Neural progenitor cell (in vitro differentiated cells): ENCODE measurements at regions not wholly inside any gene's neighbourhood (a gene's known extent, or its start where the extent isn't known, plus 50 kb on each side); places are given as distances from the start of the nearest gene placed in this dataset.

Source experiments
- EZH2phosphoT487 ChIP-seq: fragments of 200-600 bp; sonication (generic); IDR thresholded peaks from 2 replicates; pipeline ENCODE4 v1.6.1; 2017; ENCODE audit warnings: antibody characterized with exemption
- TF ChIP-seq, protein P1 (sequence below): fragments of 200-600 bp; sonication (generic); IDR thresholded peaks from 2 replicates; pipeline ENCODE4 v1.5.1; 2017; ENCODE audit warnings: antibody characterized with exemption, mild to moderate bottlenecking

DNA sequence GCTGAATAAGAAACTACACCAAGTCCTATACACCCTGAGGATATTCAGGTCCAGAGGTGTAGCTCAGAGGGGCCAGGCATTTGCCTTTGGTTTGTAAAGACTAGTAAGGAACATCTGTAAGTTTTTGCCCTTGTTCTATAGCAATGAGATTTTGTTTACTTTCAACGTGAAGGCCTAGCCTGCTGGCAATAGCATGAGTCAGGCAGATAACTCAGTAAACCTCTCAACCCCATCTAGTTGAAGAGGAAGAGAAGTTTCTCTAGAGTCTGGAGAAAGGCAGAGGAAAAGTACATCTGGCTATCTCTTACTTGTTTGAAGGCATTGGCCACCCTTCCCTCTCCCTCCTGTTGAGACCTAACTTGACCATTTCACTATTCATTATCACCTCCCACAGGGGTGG lies 70.3 kb upstream of the ZNF521 start:
- TF ChIP-seq, protein P1, sequence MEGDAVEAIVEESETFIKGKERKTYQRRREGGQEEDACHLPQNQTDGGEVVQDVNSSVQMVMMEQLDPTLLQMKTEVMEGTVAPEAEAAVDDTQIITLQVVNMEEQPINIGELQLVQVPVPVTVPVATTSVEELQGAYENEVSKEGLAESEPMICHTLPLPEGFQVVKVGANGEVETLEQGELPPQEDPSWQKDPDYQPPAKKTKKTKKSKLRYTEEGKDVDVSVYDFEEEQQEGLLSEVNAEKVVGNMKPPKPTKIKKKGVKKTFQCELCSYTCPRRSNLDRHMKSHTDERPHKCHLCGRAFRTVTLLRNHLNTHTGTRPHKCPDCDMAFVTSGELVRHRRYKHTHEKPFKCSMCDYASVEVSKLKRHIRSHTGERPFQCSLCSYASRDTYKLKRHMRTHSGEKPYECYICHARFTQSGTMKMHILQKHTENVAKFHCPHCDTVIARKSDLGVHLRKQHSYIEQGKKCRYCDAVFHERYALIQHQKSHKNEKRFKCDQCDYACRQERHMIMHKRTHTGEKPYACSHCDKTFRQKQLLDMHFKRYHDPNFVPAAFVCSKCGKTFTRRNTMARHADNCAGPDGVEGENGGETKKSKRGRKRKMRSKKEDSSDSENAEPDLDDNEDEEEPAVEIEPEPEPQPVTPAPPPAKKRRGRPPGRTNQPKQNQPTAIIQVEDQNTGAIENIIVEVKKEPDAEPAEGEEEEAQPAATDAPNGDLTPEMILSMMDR, result no peak
- TF ChIP-seq EZH2phosphoT487, result no peak
